ENCODE measurements at regions not wholly inside any gene's neighbourhood (a gene's known extent, or its start where the extent isn't known, plus 50 kb on each side); places are given as distances from the start of the nearest gene placed in this dataset.

- TF ChIP-seq EZH2 (IDR thresholded peaks at IDR 0.05; ENCODE audit: borderline replicate concordance, low read length) (no peak), CTCF (conservative IDR thresholded peaks at IDR 0.05 in 1 of 2, IDR thresholded peaks at IDR 0.05 in 1 of 2; ENCODE audit: extremely low read depth in 1 of 2, insufficient read depth in 1 of 2, low read depth in 1 of 2, low read length in 2 of 2) (no peak)
Observed at GRCh38 chrX:14164828-14165227, 135.1 kb upstream of the GEMIN8 start.

Measured in mammary epithelial cell (primary cell).